Natural killer cell (primary cell): ENCODE measurements at regions not wholly inside any gene's neighbourhood (a gene's known extent, or its start where the extent isn't known, plus 50 kb on each side); places are given as distances from the start of the nearest gene placed in this dataset.

Experiments
- ATAC-seq, 3 donors: fragments of 150-1000 bp in 2 of 3; fragments of 200-7000 bp in 1 of 3; cut with Tn5 transposase; 1 replicate in 1 of 3; 2 replicates in 2 of 3; pipeline ENCODE4 v1.10.0; 2021; ENCODE audit warnings: mild to moderate bottlenecking in 2 of 3, moderate library complexity in 2 of 3
- DNase-seq, 2 donors: peaks; one replicate each; pipeline versions ENCODE4 v3.0.0 to v3.0.0-alpha.2; 2013 to 2021; ENCODE audit warnings: mixed read lengths in 1 of 2
- H3K27ac ChIP-seq: one replicate; pipeline ENCODE4 v1.5.1; 2013; ENCODE audit warnings: mild to moderate bottlenecking, low read length
- H3K27me3 ChIP-seq: one replicate; pipeline ENCODE4 v1.6.1; 2013; ENCODE audit warnings: low read length; ENCODE audit not compliant: control insufficient read depth, insufficient read depth
- H3K36me3 ChIP-seq: one replicate; pipeline ENCODE4 v1.6.1; 2013; ENCODE audit warnings: low read length; ENCODE audit not compliant: control insufficient read depth, insufficient read depth
- H3K4me1 ChIP-seq: one replicate; pipeline ENCODE4 v1.6.1; 2013; ENCODE audit warnings: low read length; ENCODE audit not compliant: control insufficient read depth, insufficient read depth
- H3K4me3 ChIP-seq: one replicate; pipeline ENCODE4 v1.5.1; 2013; ENCODE audit warnings: low read length
- H3K9me3 ChIP-seq: one replicate; pipeline ENCODE4 v1.6.1; 2013; ENCODE audit warnings: low read length; ENCODE audit not compliant: control insufficient read depth, insufficient read depth
- H3K27ac Mint-ChIP-seq, 2 donors: one replicate each; pipeline ENCODE4 v1.8.0; 2022; ENCODE audit warnings: mild to moderate bottlenecking in 2 of 2, mixed read lengths in 2 of 2, moderate library complexity in 1 of 2
- H3K27me3 Mint-ChIP-seq, 2 donors: one replicate each; pipeline ENCODE4 v1.8.0; 2022; ENCODE audit warnings: low read depth in 2 of 2, mixed read lengths in 2 of 2
- H3K36me3 Mint-ChIP-seq: one replicate; pipeline ENCODE4 v1.8.0; 2022; ENCODE audit warnings: mixed read lengths
- H3K4me1 Mint-ChIP-seq, 2 donors: one replicate each; pipeline ENCODE4 v1.8.0; 2022; ENCODE audit warnings: mixed read lengths in 2 of 2
- H3K4me3 Mint-ChIP-seq: one replicate; pipeline ENCODE4 v1.8.0; 2022; ENCODE audit warnings: mild to moderate bottlenecking, moderate library complexity, mixed read lengths
- H3K9me3 Mint-ChIP-seq, 2 donors: one replicate each; pipeline ENCODE4 v1.8.0; 2022; ENCODE audit warnings: mixed read lengths in 2 of 2
- WGBS: methylation state at CpG from one replicate; pipeline ENCODE4 v1.1.7; 2013; ENCODE audit warnings: missing lambda C conversion rate; ENCODE audit not compliant: insufficient coverage; 5-methylcytosine and 5-hydroxymethylcytosine counted together
- intact Hi-C: fragments of 100-400 bp; cut with micrococcal nuclease; formaldehyde crosslinking; loops from one replicate; pipeline ENCODE4 v1.14.2; 2022
- TF ChIP-seq, protein P1 (sequence below): fragments of 200-600 bp; IDR thresholded peaks from one replicate; pipeline ENCODE4 v1.8.0; 2022; ENCODE audit warnings: antibody characterized with exemption

DNA sequence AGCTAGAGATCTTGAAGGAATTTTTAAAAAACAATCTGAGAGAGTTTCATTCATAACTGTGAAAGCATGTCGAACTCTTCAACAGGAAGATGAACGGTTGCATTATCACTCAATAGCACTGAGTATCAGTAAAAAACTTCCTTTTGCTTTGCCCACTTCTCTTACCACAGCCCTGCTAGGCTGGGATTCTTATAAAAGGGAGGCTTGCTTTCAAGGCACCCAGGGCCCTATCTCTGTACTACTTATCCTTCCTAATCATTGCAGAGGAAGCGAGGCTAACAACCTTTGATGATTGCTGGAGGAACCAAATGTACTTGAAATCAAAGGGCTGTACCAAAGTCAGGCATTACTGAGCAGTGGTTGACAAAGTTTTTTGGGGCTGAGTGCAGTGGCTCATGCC is 71.2 kb downstream of the SNRPE start:
- H3K27ac ChIP-seq: no peak overlapping the region
- DNase-seq: no peak
- TF ChIP-seq, protein P1, sequence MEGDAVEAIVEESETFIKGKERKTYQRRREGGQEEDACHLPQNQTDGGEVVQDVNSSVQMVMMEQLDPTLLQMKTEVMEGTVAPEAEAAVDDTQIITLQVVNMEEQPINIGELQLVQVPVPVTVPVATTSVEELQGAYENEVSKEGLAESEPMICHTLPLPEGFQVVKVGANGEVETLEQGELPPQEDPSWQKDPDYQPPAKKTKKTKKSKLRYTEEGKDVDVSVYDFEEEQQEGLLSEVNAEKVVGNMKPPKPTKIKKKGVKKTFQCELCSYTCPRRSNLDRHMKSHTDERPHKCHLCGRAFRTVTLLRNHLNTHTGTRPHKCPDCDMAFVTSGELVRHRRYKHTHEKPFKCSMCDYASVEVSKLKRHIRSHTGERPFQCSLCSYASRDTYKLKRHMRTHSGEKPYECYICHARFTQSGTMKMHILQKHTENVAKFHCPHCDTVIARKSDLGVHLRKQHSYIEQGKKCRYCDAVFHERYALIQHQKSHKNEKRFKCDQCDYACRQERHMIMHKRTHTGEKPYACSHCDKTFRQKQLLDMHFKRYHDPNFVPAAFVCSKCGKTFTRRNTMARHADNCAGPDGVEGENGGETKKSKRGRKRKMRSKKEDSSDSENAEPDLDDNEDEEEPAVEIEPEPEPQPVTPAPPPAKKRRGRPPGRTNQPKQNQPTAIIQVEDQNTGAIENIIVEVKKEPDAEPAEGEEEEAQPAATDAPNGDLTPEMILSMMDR: no peak
- Mint-ChIP-seq H3K4me3 (no peak overlapping the region), H3K9me3 (no peaks in the 10 kb centered on the region), H3K27ac (no peak overlapping the region), H3K27me3 (peaks cover 6 to 15% of the 10 kb centered on the region in 2 donors), H3K36me3 (no peaks in the 10 kb centered on the region), H3K4me1 (peaks cover 8 to 11% of the 10 kb centered on the region in 2 donors)
- H3K4me1 ChIP-seq: no peaks in the 10 kb centered on the region
- H3K27me3 ChIP-seq: no peaks in the 10 kb centered on the region
- no peaks in the 10 kb centered on the region for H3K9me3 ChIP-seq
- 32% methylated on average over 3 of the region's 3 CpGs for WGBS
- no peak overlapping the region for H3K4me3 ChIP-seq
- intact Hi-C loops: no loop called here
- no peak for ATAC-seq
- H3K36me3 ChIP-seq: no peaks in the 10 kb centered on the region

- Mint-ChIP-seq H3K4me3 (no peak overlapping the region), H3K9me3 (no peaks in the 10 kb centered on the region), H3K36me3 (no peaks in the 10 kb centered on the region), H3K27me3 (peaks cover 3 to 15% of the 10 kb centered on the region in 2 donors), H3K4me1 (peaks cover 8 to 11% of the 10 kb centered on the region in 2 donors), H3K27ac (no peak overlapping the region)
- Histone ChIP-seq H3K4me3 (no peak overlapping the region), H3K4me1 (no peaks in the 10 kb centered on the region), H3K27me3 (no peaks in the 10 kb centered on the region), H3K36me3 (no peaks in the 10 kb centered on the region), H3K9me3 (no peaks in the 10 kb centered on the region), H3K27ac (no peak overlapping the region)
- intact Hi-C loops: no loop called here
- no peak for DNase-seq
- TF ChIP-seq, protein P1: no peak
- 79% methylated on average over 3 of the region's 3 CpGs for WGBS
- no peak for ATAC-seq
Measured at GRCh38 chr1:203934027-203934426, 72.6 kb downstream of the SNRPE start.

- no peaks in the 10 kb centered on the region for H3K36me3 Mint-ChIP-seq
- no peaks in the 10 kb centered on the region for H3K9me3 Mint-ChIP-seq
Measured at GRCh38 chr1:203934651-203935050, 73.3 kb downstream of the SNRPE start.

DNA sequence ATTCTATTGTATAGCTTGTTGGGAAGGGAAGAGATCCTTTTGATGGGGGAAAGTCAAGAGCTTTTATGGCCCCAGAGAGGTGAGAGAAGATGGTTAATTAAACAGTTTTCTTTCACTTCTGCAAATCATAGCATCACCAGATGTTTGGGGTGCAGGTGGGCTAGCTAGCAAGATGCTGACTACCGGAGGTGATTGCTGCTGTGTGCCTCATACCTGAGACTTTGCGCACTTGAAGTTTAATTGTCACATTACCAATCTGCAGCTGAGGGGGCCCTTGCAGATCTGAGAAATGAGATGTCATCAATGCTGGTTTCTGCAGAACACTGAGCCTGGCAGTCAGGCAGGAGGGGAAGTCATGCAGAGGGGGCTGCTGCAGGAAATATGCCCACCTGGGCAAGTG is 73.9 kb downstream of the SNRPE start:
- H3K27ac ChIP-seq: no peak overlapping the region
- H3K4me1 ChIP-seq: no peaks in the 10 kb centered on the region
- ATAC-seq: no peak
- TF ChIP-seq, protein P1: no peak
- H3K9me3 Mint-ChIP-seq: no peaks in the 10 kb centered on the region
- WGBS: 52% methylated on average over 2 of the region's 2 CpGs
- H3K4me3 Mint-ChIP-seq: no peak overlapping the region
- H3K27me3 Mint-ChIP-seq: peaks cover 2 to 15% of the 10 kb centered on the region in 2 donors
- no peaks in the 10 kb centered on the region for H3K36me3 Mint-ChIP-seq
- H3K27me3 ChIP-seq: no peaks in the 10 kb centered on the region
- no peak overlapping the region for H3K27ac Mint-ChIP-seq
- intact Hi-C loops: no loop called here
- DNase-seq: no peak
- no peak overlapping the region for H3K4me3 ChIP-seq
- H3K4me1 Mint-ChIP-seq: peaks cover 0 to under 1% of the 10 kb centered on the region in 2 donors
- H3K9me3 ChIP-seq: no peaks in the 10 kb centered on the region
- H3K36me3 ChIP-seq: no peaks in the 10 kb centered on the region

More at GRCh38 chr1:203934651-203935050, 73.3 kb downstream of the SNRPE start:
- Histone ChIP-seq H3K27me3 (no peaks in the 10 kb centered on the region), H3K4me3 (no peak overlapping the region), H3K4me1 (no peaks in the 10 kb centered on the region), H3K27ac (no peak overlapping the region), H3K9me3 (no peaks in the 10 kb centered on the region), H3K36me3 (no peaks in the 10 kb centered on the region)
- intact Hi-C loops: no loop called here
- no peak overlapping the region for H3K27ac Mint-ChIP-seq
- 93% methylated on average over 2 of the region's 3 CpGs for WGBS
- H3K27me3 Mint-ChIP-seq: peaks cover 2 to 15% of the 10 kb centered on the region in 2 donors
- ATAC-seq: no peak
- H3K4me3 Mint-ChIP-seq: no peak overlapping the region
- H3K4me1 Mint-ChIP-seq: peaks cover 6 to 8% of the 10 kb centered on the region in 2 donors
- DNase-seq: no peak
- TF ChIP-seq, protein P1: no peak
